Loucy (cell line): ENCODE measurements at regions not wholly inside any gene's neighbourhood (a gene's known extent, or its start where the extent isn't known, plus 50 kb on each side); places are given as distances from the start of the nearest gene placed in this dataset.

ENCODE experiments used
- H2AFZ ChIP-seq: fragments of 200-600 bp; sonication (generic); 2 replicates; pipeline ENCODE4 v1.6.0; 2016; ENCODE audit warnings: antibody characterized with exemption, mild to moderate bottlenecking, low read length, moderate library complexity
- H3F3A ChIP-seq: fragments of 200-600 bp; 2 replicates; pipeline ENCODE4 v1.6.0; 2016; ENCODE audit warnings: antibody characterized with exemption, low read depth, mild to moderate bottlenecking
- H3K27me3 ChIP-seq: fragments of 200-600 bp; sonication (generic); 2 replicates; pipeline ENCODE4 v1.6.1; 2014; ENCODE audit warnings: low read length, mild to moderate bottlenecking; ENCODE audit not compliant: insufficient read depth, poor library complexity, severe bottlenecking
- H3K36me3 ChIP-seq: fragments of 200-600 bp; sonication (generic); 2 replicates; pipeline ENCODE4 v1.6.1; 2016; ENCODE audit warnings: low read length; ENCODE audit not compliant: insufficient read depth
- H3K4me1 ChIP-seq: fragments of 200-600 bp; sonication (generic); 2 replicates; pipeline ENCODE4 v1.5.1; 2014; ENCODE audit warnings: low read length, mild to moderate bottlenecking; ENCODE audit not compliant: insufficient read depth, poor library complexity, severe bottlenecking
- H3K4me2 ChIP-seq: fragments of 200-600 bp; sonication (generic); 2 replicates; pipeline ENCODE4 v1.6.0; 2014; ENCODE audit warnings: antibody characterized with exemption, low read length, low read depth, mild to moderate bottlenecking; ENCODE audit not compliant: poor library complexity, severe bottlenecking
- H3K4me3 ChIP-seq: fragments of 200-600 bp; sonication (generic); 2 replicates; pipeline ENCODE4 v1.5.1; 2014; ENCODE audit warnings: low read length, mild to moderate bottlenecking, mixed read lengths; ENCODE audit not compliant: poor library complexity, severe bottlenecking
- H3K79me2 ChIP-seq: fragments of 200-600 bp; sonication (generic); 2 replicates; pipeline ENCODE4 v1.6.1; 2014; ENCODE audit warnings: low read length; ENCODE audit not compliant: insufficient read depth
- H3K9ac ChIP-seq: fragments of 200-600 bp; sonication (generic); 2 replicates; pipeline ENCODE4 v1.6.0; 2014; ENCODE audit warnings: mild to moderate bottlenecking, low read depth, low read length, moderate library complexity; ENCODE audit not compliant: poor library complexity, severe bottlenecking
- H3K9me2 ChIP-seq: fragments of 200-600 bp; sonication (generic); replicated peaks from 2 replicates; pipeline ENCODE4 v1.6.1; 2016; ENCODE audit warnings: low read depth, low read length, mixed read lengths
- H3K9me3 ChIP-seq: fragments of 200-600 bp; sonication (generic); 2 replicates; pipeline ENCODE4 v1.6.1; 2014; ENCODE audit warnings: mild to moderate bottlenecking, antibody characterized with exemption, low read length, low read depth; ENCODE audit not compliant: insufficient read depth
- H4K20me1 ChIP-seq: fragments of 200-600 bp; sonication (generic); 2 replicates; pipeline ENCODE4 v1.6.0; 2014; ENCODE audit warnings: antibody characterized with exemption, low read length, mild to moderate bottlenecking; ENCODE audit not compliant: insufficient read depth, poor library complexity, severe bottlenecking
- EZH2phosphoT487 ChIP-seq: fragments of 200-600 bp; IDR thresholded peaks from 2 replicates; pipeline ENCODE4 v1.6.1; 2018; ENCODE audit warnings: antibody characterized with exemption, mild to moderate bottlenecking, moderate library complexity, borderline replicate concordance
- TF ChIP-seq, protein P1 (sequence below): fragments of 200-600 bp; sonication (generic); conservative IDR thresholded peaks from 2 replicates; pipeline ENCODE4 v1.5.1; 2014; ENCODE audit warnings: mild to moderate bottlenecking, antibody characterized with exemption, low read length

- Histone ChIP-seq H3K4me2 (no peak overlapping the region), H3K4me1 (no peaks in the 10 kb centered on the region), H3K9me3 (no peaks in the 10 kb centered on the region), H2AFZ (no peak overlapping the region), H3K9ac (no peak overlapping the region), H3K4me3 (no peak overlapping the region), H3K9me2 (no peaks in the 10 kb centered on the region), H3F3A (no peaks in the 10 kb centered on the region), H3K27me3 (no peaks in the 10 kb centered on the region), H4K20me1 (no peaks in the 10 kb centered on the region), H3K36me3 (no peaks in the 10 kb centered on the region), H3K79me2 (no peaks in the 10 kb centered on the region)
- TF ChIP-seq, protein P1, sequence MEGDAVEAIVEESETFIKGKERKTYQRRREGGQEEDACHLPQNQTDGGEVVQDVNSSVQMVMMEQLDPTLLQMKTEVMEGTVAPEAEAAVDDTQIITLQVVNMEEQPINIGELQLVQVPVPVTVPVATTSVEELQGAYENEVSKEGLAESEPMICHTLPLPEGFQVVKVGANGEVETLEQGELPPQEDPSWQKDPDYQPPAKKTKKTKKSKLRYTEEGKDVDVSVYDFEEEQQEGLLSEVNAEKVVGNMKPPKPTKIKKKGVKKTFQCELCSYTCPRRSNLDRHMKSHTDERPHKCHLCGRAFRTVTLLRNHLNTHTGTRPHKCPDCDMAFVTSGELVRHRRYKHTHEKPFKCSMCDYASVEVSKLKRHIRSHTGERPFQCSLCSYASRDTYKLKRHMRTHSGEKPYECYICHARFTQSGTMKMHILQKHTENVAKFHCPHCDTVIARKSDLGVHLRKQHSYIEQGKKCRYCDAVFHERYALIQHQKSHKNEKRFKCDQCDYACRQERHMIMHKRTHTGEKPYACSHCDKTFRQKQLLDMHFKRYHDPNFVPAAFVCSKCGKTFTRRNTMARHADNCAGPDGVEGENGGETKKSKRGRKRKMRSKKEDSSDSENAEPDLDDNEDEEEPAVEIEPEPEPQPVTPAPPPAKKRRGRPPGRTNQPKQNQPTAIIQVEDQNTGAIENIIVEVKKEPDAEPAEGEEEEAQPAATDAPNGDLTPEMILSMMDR = no peak
- no peak for TF ChIP-seq EZH2phosphoT487
Measured at GRCh38 chr3:110933821-110934426, 137.7 kb upstream of the NECTIN3 start.

GRCh38 chr3:110938629-110939028 lies 133.0 kb upstream of the NECTIN3 start:
- H4K20me1 ChIP-seq = no peaks in the 10 kb centered on the region
- H3K9me2 ChIP-seq = no peaks in the 10 kb centered on the region
- no peak for TF ChIP-seq EZH2phosphoT487
- TF ChIP-seq, protein P1 = no peak

DNA sequence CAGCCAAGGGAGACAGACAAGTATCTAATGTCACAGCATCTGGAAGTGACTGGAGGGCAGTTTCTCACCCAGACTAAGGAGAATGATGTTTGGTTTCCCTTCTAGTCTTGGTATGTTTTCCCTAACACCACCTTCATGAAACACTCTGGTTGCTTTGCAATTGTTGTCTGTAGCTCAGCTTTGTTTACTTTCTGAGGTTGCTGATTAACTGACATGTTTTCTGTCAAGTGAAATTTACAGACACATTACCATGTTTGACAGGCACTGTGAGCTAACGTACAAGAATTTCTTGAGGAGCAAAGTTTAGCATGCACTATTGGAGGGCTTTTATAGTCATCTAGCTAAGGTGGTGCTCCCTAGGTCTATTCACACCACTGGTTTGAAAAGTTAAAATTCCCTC lies 131.6 kb upstream of the NECTIN3 start:
- Histone ChIP-seq H3K79me2 (no peaks in the 10 kb centered on the region), H3K9me3 (no peaks in the 10 kb centered on the region; the same call in 1 of the 2 replicates), H3K4me3 (no peak overlapping the region), H2AFZ (no peak overlapping the region), H3K27me3 (no peaks in the 10 kb centered on the region), H3K9ac (no peak overlapping the region), H3F3A (no peaks in the 10 kb centered on the region), H3K4me2 (no peak overlapping the region), H3K36me3 (no peaks in the 10 kb centered on the region), H4K20me1 (no peaks in the 10 kb centered on the region), H3K9me2 (no peaks in the 10 kb centered on the region), H3K4me1 (no peaks in the 10 kb centered on the region)
- no peak for TF ChIP-seq EZH2phosphoT487

More at GRCh38 chr3:110938629-110939028, 133.0 kb upstream of the NECTIN3 start:
- Histone ChIP-seq H2AFZ (no peak overlapping the region), H3K9me3 (no peaks in the 10 kb centered on the region), H3K9ac (no peak overlapping the region), H3K4me1 (no peaks in the 10 kb centered on the region), H3K4me2 (no peak overlapping the region), H3K36me3 (no peaks in the 10 kb centered on the region), H3K4me3 (no peak overlapping the region), H3F3A (no peaks in the 10 kb centered on the region), H3K79me2 (no peaks in the 10 kb centered on the region), H3K27me3 (no peaks in the 10 kb centered on the region)

DNA sequence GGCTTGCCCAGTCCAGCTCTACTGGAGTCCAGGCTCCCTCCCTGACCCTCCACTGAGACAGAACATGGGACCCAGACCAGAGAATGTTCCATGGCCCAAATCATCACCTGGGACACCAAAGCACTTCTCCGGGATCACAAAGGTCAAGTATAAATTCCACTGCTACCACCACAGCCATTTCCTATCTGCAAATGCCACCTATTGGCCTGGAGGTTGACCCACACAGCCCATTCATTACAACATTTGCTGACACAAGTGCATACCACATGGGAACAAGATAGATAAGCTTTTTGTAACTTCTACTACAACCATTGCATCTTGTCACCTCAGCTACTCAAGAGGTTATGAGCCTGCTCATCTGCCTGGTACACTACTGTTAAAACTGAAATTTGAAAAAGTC lies 126.8 kb upstream of the NECTIN3 start:
- H3K9ac ChIP-seq = no peak overlapping the region
- H2AFZ ChIP-seq = no peak overlapping the region
- H3K9me3 ChIP-seq = peaks cover 8% of the 10 kb centered on the region; the same call in 1 of the 2 replicates
- H3K4me2 ChIP-seq = no peak overlapping the region
- H3K79me2 ChIP-seq = no peaks in the 10 kb centered on the region
- no peak overlapping the region for H3K4me3 ChIP-seq
- H4K20me1 ChIP-seq = no peaks in the 10 kb centered on the region
- H3F3A ChIP-seq = no peaks in the 10 kb centered on the region
- TF ChIP-seq, protein P1 = no peak
- no peaks in the 10 kb centered on the region for H3K27me3 ChIP-seq
- no peaks in the 10 kb centered on the region for H3K36me3 ChIP-seq
- H3K9me2 ChIP-seq = no peaks in the 10 kb centered on the region
- H3K4me1 ChIP-seq = no peaks in the 10 kb centered on the region
